Coronary artery (tissue), 2 donors: ENCODE measurements at regions not wholly inside any gene's neighbourhood (a gene's known extent, or its start where the extent isn't known, plus 50 kb on each side); places are given as distances from the start of the nearest gene placed in this dataset.

Source experiments
- DNase-seq: peaks from one replicate; pipeline ENCODE4 v3.0.0-alpha.2; 2017; ENCODE audit warnings: low spot score
- H3K27ac ChIP-seq, 2 donors: fragments of 200-600 bp; sonication (generic); one replicate each; pipeline ENCODE4 v1.5.1; 2016 to 2019
- H3K4me3 ChIP-seq: fragments of 200-600 bp; sonication (generic); 2 replicates; pipeline ENCODE4 v1.5.1; 2016; ENCODE audit warnings: mild to moderate bottlenecking, moderate library complexity
- TF ChIP-seq, protein P1 (sequence below): fragments of 200-600 bp; sonication (generic); IDR thresholded peaks from one replicate; pipeline ENCODE4 v1.5.1; 2019; ENCODE audit warnings: antibody characterized with exemption

- no peak for DNase-seq
- no peak overlapping the region for H3K27ac ChIP-seq
These were observed 202.0 kb upstream of the MTNR1B start for GRCh38 chr11:92767416-92767815.

GRCh38 chr11:92768121-92768840 lies 201.2 kb upstream of the MTNR1B start:
- TF ChIP-seq, protein P1, sequence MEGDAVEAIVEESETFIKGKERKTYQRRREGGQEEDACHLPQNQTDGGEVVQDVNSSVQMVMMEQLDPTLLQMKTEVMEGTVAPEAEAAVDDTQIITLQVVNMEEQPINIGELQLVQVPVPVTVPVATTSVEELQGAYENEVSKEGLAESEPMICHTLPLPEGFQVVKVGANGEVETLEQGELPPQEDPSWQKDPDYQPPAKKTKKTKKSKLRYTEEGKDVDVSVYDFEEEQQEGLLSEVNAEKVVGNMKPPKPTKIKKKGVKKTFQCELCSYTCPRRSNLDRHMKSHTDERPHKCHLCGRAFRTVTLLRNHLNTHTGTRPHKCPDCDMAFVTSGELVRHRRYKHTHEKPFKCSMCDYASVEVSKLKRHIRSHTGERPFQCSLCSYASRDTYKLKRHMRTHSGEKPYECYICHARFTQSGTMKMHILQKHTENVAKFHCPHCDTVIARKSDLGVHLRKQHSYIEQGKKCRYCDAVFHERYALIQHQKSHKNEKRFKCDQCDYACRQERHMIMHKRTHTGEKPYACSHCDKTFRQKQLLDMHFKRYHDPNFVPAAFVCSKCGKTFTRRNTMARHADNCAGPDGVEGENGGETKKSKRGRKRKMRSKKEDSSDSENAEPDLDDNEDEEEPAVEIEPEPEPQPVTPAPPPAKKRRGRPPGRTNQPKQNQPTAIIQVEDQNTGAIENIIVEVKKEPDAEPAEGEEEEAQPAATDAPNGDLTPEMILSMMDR = no peak
- no peak for DNase-seq
- H3K27ac ChIP-seq = no peak overlapping the region
- H3K4me3 ChIP-seq = no peak overlapping the region

More at GRCh38 chr11:92767416-92767815, 202.0 kb upstream of the MTNR1B start:
- no peak overlapping the region for H3K4me3 ChIP-seq
- TF ChIP-seq, protein P1 = no peak

GRCh38 chr11:92769112-92769511 lies 200.3 kb upstream of the MTNR1B start:
- TF ChIP-seq, protein P1 = no peak
- Histone ChIP-seq H3K27ac (no peak overlapping the region), H3K4me3 (no peak overlapping the region)
- no peak for DNase-seq

GRCh38 chr11:92770419-92770818 lies 199.0 kb upstream of the MTNR1B start:
- DNase-seq = no peak
- Histone ChIP-seq H3K4me3 (no peak overlapping the region), H3K27ac (no peak overlapping the region)
- TF ChIP-seq, protein P1 = no peak

DNA sequence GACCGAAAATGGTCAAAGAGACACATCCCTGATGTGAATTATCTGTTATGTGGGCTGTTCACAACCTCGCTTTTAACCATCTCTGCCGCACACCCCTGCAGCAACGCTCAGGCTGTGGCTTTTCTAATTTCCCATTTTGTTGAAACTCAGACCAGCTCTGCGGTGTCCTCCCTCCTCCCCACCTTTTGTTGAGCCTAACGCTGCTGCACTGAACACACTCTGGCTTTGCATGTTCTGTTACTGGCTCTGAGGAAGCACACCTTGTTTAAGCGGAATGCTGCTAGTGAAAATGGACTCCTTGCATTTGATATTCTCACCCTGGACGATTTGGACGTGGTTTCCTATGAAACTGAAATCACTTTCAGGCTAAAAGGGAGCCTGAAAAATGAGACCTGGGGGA lies 198.5 kb upstream of the MTNR1B start:
- no peak for DNase-seq
- Histone ChIP-seq H3K4me3 (no peak overlapping the region), H3K27ac (no peak overlapping the region)
- TF ChIP-seq, protein P1 = no peak

DNA sequence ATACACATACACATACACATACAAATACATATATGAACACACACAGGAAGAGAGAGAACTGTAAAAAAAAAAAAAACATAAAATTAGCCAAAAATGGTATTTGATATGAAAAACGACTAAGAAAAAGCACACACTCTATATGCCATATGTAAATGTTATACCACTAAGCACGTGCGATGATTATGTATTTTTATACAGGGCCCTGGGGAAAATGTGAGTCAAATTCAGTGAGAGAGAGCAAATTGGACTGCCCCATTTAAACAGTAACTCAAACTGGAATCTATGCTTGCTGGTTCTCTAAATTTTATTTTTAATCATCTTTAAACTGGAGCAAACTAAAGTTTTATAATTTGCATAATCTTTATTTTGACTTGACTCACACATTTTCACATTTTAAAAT lies 197.8 kb upstream of the MTNR1B start:
- TF ChIP-seq, protein P1 = no peak
- Histone ChIP-seq H3K4me3 (no peak overlapping the region), H3K27ac (no peak overlapping the region)
- DNase-seq = no peak

DNA sequence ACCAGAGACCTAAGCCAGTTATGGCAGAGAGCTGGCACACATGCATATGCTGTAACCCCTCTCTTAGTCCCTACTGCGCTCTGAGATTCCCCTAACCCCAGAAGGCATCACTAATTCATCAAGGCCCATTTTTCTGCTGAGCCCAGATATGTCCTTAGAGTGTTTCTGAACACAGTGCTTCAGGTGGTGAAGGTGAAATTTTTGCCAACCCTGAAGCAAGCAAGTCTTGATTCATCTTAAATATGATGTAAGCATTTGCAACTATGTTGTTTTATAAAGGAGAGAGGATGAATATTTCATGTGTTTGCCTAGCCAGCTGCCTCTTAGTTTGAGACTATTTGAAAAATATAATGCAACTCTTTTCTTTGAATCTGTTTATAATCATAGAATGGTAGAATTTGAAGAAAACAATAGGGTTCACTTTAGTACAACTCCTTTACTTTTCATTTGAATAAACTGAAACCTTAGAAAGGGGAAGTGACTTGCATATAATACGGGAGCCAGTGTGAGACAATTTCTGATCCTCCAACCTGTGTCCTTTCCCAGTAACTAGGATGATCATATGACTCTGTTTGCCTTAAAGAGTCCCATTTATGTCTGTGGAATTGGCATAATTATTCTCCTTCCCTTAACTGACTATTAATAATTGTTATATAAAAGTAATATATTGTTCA lies 194.3 kb upstream of the MTNR1B start:
- DNase-seq = no peak
- H3K27ac ChIP-seq = no peak overlapping the region
- TF ChIP-seq, protein P1 = no peak
- no peak overlapping the region for H3K4me3 ChIP-seq
